HCT116 (cell line): ENCODE measurements at regions not wholly inside any gene's neighbourhood (a gene's known extent, or its start where the extent isn't known, plus 50 kb on each side); places are given as distances from the start of the nearest gene placed in this dataset.

Experiments
- ATAC-seq: fragments of 200-7000 bp; cut with Tn5 transposase; 2 replicates; pipeline ENCODE4 v1.9.1; 2020; ENCODE audit warnings: mild to moderate bottlenecking, moderate library complexity
- BruUV-seq: library from RNA; stranded (reverse); fragments of 400-500 nt; replicated peaks from 2 replicates; lab custom pipeline; 2021; lab: Mats Ljungman, UMichigan
- CTCF ChIA-PET: fragments of 300-600 bp; sonication (Branson Sonifier 250); formaldehyde crosslinking; loops from one replicate; lab custom pipeline; 2021; ENCODE audit warnings: antibody characterized with exemption; lab: Charles Lee
- POLR2A ChIA-PET: fragments of 300-600, 350-600 bp; sonication (Branson Sonifier 250); formaldehyde crosslinking; loops from one replicate; lab custom pipeline; 2021; ENCODE audit warnings: antibody characterized with exemption; lab: Charles Lee
- RAD21 ChIA-PET, 2 experiments: fragments of 300-600 bp; sonication (Branson Sonifier 250); formaldehyde crosslinking; loops; one replicate each; lab custom pipeline; 2023; ENCODE audit warnings: low total read pairs in 2 of 2; ENCODE audit not compliant: uncharacterized antibody in 2 of 2, unreplicated experiment in 2 of 2, low non-redundant PET in 1 of 2; lab: Charles Lee
- DNase-seq: peaks from one replicate; pipeline ENCODE4 v3.0.0-alpha.2; 2010; ENCODE audit warnings: low read depth, low spot score
- H2AFZ ChIP-seq: fragments of 200-600 bp; shearing (Covaris generic), sonication (generic); 2 replicates; pipeline ENCODE4 v1.6.1; 2017; ENCODE audit warnings: low read depth, mixed run types, mixed read lengths, antibody characterized with exemption, low read length; ENCODE audit not compliant: poor library complexity, severe bottlenecking
- H3K27ac ChIP-seq: 2 replicates; pipeline ENCODE4 v1.5.1; 2012; ENCODE audit warnings: low read depth, low read length
- H3K27me3 ChIP-seq: fragments of 200-600 bp; sonication (generic); 2 replicates; pipeline ENCODE4 v1.6.1; 2016; ENCODE audit warnings: mixed run types, low read length, mixed read lengths; ENCODE audit not compliant: insufficient read depth
- H3K36me3 ChIP-seq, 2 experiments: fragments of 200-500 bp in 1 of 2; fragments of 200-600 bp in 1 of 2; sonication (Bioruptor generic) in 1 of 2; sonication (generic) in 1 of 2; 2 replicates each; pipeline versions ENCODE4 v1.5.1 to v1.6.1; 2014 to 2016; ENCODE audit warnings: low read length in 2 of 2, inconsistent platforms in 1 of 2, mixed read lengths in 1 of 2, mixed run types in 1 of 2; ENCODE audit not compliant: insufficient read depth in 2 of 2, control insufficient read depth in 1 of 2
- H3K4me1 ChIP-seq, 2 experiments: fragments of 200-600 bp in 1 of 2; sonication (generic) in 1 of 2; 2 replicates each; pipeline versions ENCODE4 v1.5.1 to v1.6.1; 2012 to 2017; ENCODE audit warnings: low read length in 2 of 2, inconsistent platforms in 1 of 2, mild to moderate bottlenecking in 1 of 2, mixed read lengths in 1 of 2, mixed run types in 1 of 2, moderate library complexity in 1 of 2; ENCODE audit not compliant: insufficient read depth in 2 of 2, control insufficient read depth in 1 of 2
- H3K4me2 ChIP-seq: fragments of 200-600 bp; sonication (generic); 2 replicates; pipeline ENCODE4 v1.6.1; 2017; ENCODE audit warnings: mixed run types, low read length, mixed read lengths
- H3K4me3 ChIP-seq, 2 experiments: fragments of 200-600 bp in 1 of 2; sonication (generic) in 1 of 2; replicated peaks in 1 of 2; 2 replicates each; pipeline ENCODE4 v1.5.1; 2011 to 2016; ENCODE audit warnings: low read length in 2 of 2, control low read depth in 1 of 2, low read depth in 1 of 2, mild to moderate bottlenecking in 1 of 2, mixed read lengths in 1 of 2, mixed run types in 1 of 2
- H3K79me2 ChIP-seq: fragments of 200-600 bp; sonication (generic); 2 replicates; pipeline ENCODE4 v1.6.1; 2017; ENCODE audit warnings: mild to moderate bottlenecking, mixed run types, low read length, moderate library complexity, mixed read lengths; ENCODE audit not compliant: insufficient read depth
- H3K9ac ChIP-seq: fragments of 200-600 bp; sonication (generic); 2 replicates; pipeline ENCODE4 v1.6.1; 2016; ENCODE audit warnings: low read length, mixed read lengths
- H3K9me2 ChIP-seq: fragments of 200-600 bp; sonication (generic), shearing (Covaris generic); 2 replicates; pipeline ENCODE4 v1.6.1; 2017; ENCODE audit warnings: mixed run types, mild to moderate bottlenecking, moderate library complexity; ENCODE audit not compliant: insufficient read depth
- H3K9me3 ChIP-seq, 2 experiments: fragments of 200-500 bp in 1 of 2; fragments of 200-600 bp in 1 of 2; sonication (Bioruptor generic) in 1 of 2; sonication (generic) in 1 of 2; 2 replicates each; pipeline ENCODE4 v1.6.1; 2014 to 2017; ENCODE audit warnings: low read length in 2 of 2, mixed read lengths in 2 of 2, inconsistent platforms in 1 of 2, low read depth in 1 of 2, mild to moderate bottlenecking in 1 of 2, mixed run types in 1 of 2, moderate library complexity in 1 of 2; ENCODE audit not compliant: control insufficient read depth in 1 of 2, insufficient read depth in 1 of 2
- H4K20me1 ChIP-seq: fragments of 200-600 bp; sonication (generic), shearing (Covaris generic); 2 replicates; pipeline ENCODE4 v1.6.1; 2017; ENCODE audit warnings: mixed run types, mild to moderate bottlenecking, moderate library complexity; ENCODE audit not compliant: insufficient read depth
- ELF1 ChIP-seq: IDR thresholded peaks from 2 replicates; pipeline ENCODE4 v1.6.1; 2012; ENCODE audit warnings: low read depth, borderline replicate concordance
- EZH2phosphoT487 ChIP-seq: fragments of 200-600 bp; IDR thresholded peaks from 2 replicates; pipeline ENCODE4 v1.6.1; 2018; ENCODE audit warnings: antibody characterized with exemption, borderline replicate concordance
- JUND ChIP-seq: IDR thresholded peaks from 2 replicates; pipeline ENCODE4 v1.6.1; 2012
- POLR2A ChIP-seq: IDR thresholded peaks from 2 replicates; pipeline ENCODE4 v1.7.0; 2011; ENCODE audit warnings: borderline replicate concordance; ENCODE audit not compliant: insufficient read depth, insufficient read length; ENCODE audit errors: extremely low read depth
- SRF ChIP-seq: IDR thresholded peaks from 2 replicates; pipeline ENCODE4 v1.6.1; 2012; ENCODE audit warnings: low read depth
- TCF7L2 ChIP-seq: IDR thresholded peaks from 2 replicates; pipeline ENCODE4 v1.7.0; 2011; ENCODE audit warnings: borderline replicate concordance, inconsistent platforms; ENCODE audit not compliant: insufficient read depth, insufficient read length; ENCODE audit errors: extremely low read depth
- ZBTB33 ChIP-seq: IDR thresholded peaks from 2 replicates; pipeline ENCODE4 v1.6.1; 2011; ENCODE audit warnings: mild to moderate bottlenecking, low read length, moderate library complexity; ENCODE audit not compliant: insufficient replicate concordance; ENCODE audit errors: extremely low read depth
- ZFX ChIP-seq: fragments of 450-650 bp; IDR thresholded peaks from 2 replicates; pipeline ENCODE4 v1.6.1; 2017
- ZNF274 ChIP-seq: fragments of 200-500 bp; sonication (Bioruptor generic); IDR thresholded peaks from 2 replicates; pipeline ENCODE4 v1.6.1; 2014; ENCODE audit warnings: mild to moderate bottlenecking, low read depth, low read length, inconsistent platforms
- intact Hi-C: fragments of 100-400 bp; cut with micrococcal nuclease; formaldehyde crosslinking; loops from 2 replicates; pipeline ENCODE4 v1.10.0; 2022
- TF ChIP-seq, protein P1 (sequence below), 3 experiments: fragments of 200-600 bp in 1 of 3; sonication (generic) in 1 of 3; IDR thresholded peaks in 2 of 3; conservative IDR thresholded peaks in 1 of 3; 2 replicates each; pipeline ENCODE4 v1.5.1; 2012 to 2017; ENCODE audit warnings: low read depth in 2 of 3, low read length in 2 of 3, antibody characterized with exemption in 1 of 3, borderline replicate concordance in 1 of 3, control low read depth in 1 of 3, mild to moderate bottlenecking in 1 of 3, mixed read lengths in 1 of 3, mixed run types in 1 of 3, moderate library complexity in 1 of 3; ENCODE audit not compliant: insufficient read depth in 1 of 3
- TF ChIP-seq, protein P2 (sequence below): IDR thresholded peaks from 2 replicates; pipeline ENCODE4 v1.6.1; 2012

- Histone ChIP-seq H2AFZ (no peak overlapping the region), H3K9me2 (no peaks in the 10 kb centered on the region), H3K79me2 (no peaks in the 10 kb centered on the region), H3K27me3 (no peaks in the 10 kb centered on the region), H3K4me1 (peaks cover 0 to under 1% of the 10 kb centered on the region in 2 experiments; a peak in 3 of 4 replicates), H3K4me2 (no peak overlapping the region), H3K4me3 (no peak overlapping the region), H4K20me1 (no peaks in the 10 kb centered on the region), H3K9ac (no peak overlapping the region), H3K36me3 (no peaks in the 10 kb centered on the region), H3K9me3 (no peaks in the 10 kb centered on the region), H3K27ac (no peak overlapping the region)
- no peak for DNase-seq
- no TSS peak for BruUV-seq
- intact Hi-C loops = no loop called here
- ChIA-PET CTCF (no interaction called here), POLR2A (no interaction called here), RAD21 (no interaction called here)
- no peak for TF ChIP-seq ZBTB33
- TF ChIP-seq POLR2A = no peak
- no peak for TF ChIP-seq JUND
- no peak for TF ChIP-seq TCF7L2
- no peak for TF ChIP-seq ZFX
- TF ChIP-seq SRF = no peak
- TF ChIP-seq, protein P1, sequence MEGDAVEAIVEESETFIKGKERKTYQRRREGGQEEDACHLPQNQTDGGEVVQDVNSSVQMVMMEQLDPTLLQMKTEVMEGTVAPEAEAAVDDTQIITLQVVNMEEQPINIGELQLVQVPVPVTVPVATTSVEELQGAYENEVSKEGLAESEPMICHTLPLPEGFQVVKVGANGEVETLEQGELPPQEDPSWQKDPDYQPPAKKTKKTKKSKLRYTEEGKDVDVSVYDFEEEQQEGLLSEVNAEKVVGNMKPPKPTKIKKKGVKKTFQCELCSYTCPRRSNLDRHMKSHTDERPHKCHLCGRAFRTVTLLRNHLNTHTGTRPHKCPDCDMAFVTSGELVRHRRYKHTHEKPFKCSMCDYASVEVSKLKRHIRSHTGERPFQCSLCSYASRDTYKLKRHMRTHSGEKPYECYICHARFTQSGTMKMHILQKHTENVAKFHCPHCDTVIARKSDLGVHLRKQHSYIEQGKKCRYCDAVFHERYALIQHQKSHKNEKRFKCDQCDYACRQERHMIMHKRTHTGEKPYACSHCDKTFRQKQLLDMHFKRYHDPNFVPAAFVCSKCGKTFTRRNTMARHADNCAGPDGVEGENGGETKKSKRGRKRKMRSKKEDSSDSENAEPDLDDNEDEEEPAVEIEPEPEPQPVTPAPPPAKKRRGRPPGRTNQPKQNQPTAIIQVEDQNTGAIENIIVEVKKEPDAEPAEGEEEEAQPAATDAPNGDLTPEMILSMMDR (IDR thresholded peaks at IDR 0.05 in 2 of 3, conservative IDR thresholded peaks at IDR 0.05 in 1 of 3; ENCODE audit: borderline replicate concordance in 1 of 3, insufficient read depth in 1 of 3, low read depth in 2 of 3, low read length in 2 of 3) = no peak
- TF ChIP-seq ZNF274 = no peak
- TF ChIP-seq EZH2phosphoT487 = no peak
- TF ChIP-seq, protein P2, sequence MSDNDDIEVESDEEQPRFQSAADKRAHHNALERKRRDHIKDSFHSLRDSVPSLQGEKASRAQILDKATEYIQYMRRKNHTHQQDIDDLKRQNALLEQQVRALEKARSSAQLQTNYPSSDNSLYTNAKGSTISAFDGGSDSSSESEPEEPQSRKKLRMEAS = no peak
- TF ChIP-seq ELF1 = no peak
- ATAC-seq = no peak
Observed at GRCh38 chr7:16135658-16136057, 285.7 kb downstream of the CRPPA start.
